Thyroid gland (tissue), 4 donors: ENCODE measurements at regions not wholly inside any gene's neighbourhood (a gene's known extent, or its start where the extent isn't known, plus 50 kb on each side); places are given as distances from the start of the nearest gene placed in this dataset.

ENCODE experiments used
- DNase-seq, 2 donors: peaks; one replicate each; pipeline ENCODE4 v3.0.0-alpha.2; 2019
- H3K27ac ChIP-seq, 3 donors: fragments of 200-600 bp; sonication (generic); 1 replicate in 2 of 3; 2 replicates in 1 of 3; pipeline ENCODE4 v1.5.1; 2016 to 2019; ENCODE audit warnings: mild to moderate bottlenecking in 1 of 3, moderate library complexity in 1 of 3
- H3K27me3 ChIP-seq: fragments of 200-600 bp; sonication (generic); one replicate; pipeline ENCODE4 v1.5.1; 2019
- H3K36me3 ChIP-seq, 2 donors: fragments of 200-600 bp; sonication (generic); one replicate each; pipeline ENCODE4 v1.5.1; 2016 to 2019
- H3K4me1 ChIP-seq, 2 donors: fragments of 200-600 bp; sonication (generic); one replicate each; pipeline ENCODE4 v1.5.1; 2017 to 2019
- H3K4me3 ChIP-seq, 3 donors: fragments of 200-600 bp; sonication (generic); replicated peaks in 1 of 3; 1 replicate in 2 of 3; 2 replicates in 1 of 3; pipeline ENCODE4 v1.5.1; 2016; ENCODE audit warnings: mild to moderate bottlenecking in 1 of 3
- H3K9me3 ChIP-seq: fragments of 200-600 bp; sonication (generic); one replicate; pipeline ENCODE4 v1.5.1; 2017
- CTCF ChIP-seq, 6 experiments: fragments of 200-600 bp in 3 of 6; fragments of 450-650 bp in 3 of 6; sonication (generic) in 3 of 6; IDR thresholded peaks; one replicate each; pipeline ENCODE4 v1.5.1; 2016 to 2019; ENCODE audit warnings: antibody characterized with exemption in 6 of 6, mild to moderate bottlenecking in 2 of 6, inconsistent platforms in 1 of 6, moderate library complexity in 1 of 6
- POLR2A ChIP-seq, 2 donors: fragments of 450-650 bp; IDR thresholded peaks; one replicate each; pipeline ENCODE4 v1.6.1; 2017; ENCODE audit warnings: antibody characterized with exemption in 2 of 2, mild to moderate bottlenecking in 2 of 2, moderate library complexity in 1 of 2
- WGBS, 2 donors: methylation state at CpG; one replicate each; pipeline ENCODE4 v1.1.5; 2017; 5-methylcytosine and 5-hydroxymethylcytosine counted together
- intact Hi-C: fragments of 100-400 bp; cut with DNase I; formaldehyde crosslinking; loops from one replicate; pipeline ENCODE4 v1.15.1; 2023

- intact Hi-C loops = no loop called here
- Histone ChIP-seq H3K4me1 (no peaks in the 10 kb centered on the region), H3K36me3 (no peaks in the 10 kb centered on the region), H3K9me3 (no peaks in the 10 kb centered on the region), H3K4me3 (no peak overlapping the region), H3K27ac (no peak overlapping the region), H3K27me3 (no peaks in the 10 kb centered on the region)
- TF ChIP-seq CTCF (IDR thresholded peaks at IDR 0.05) (no peak), POLR2A (IDR thresholded peaks at IDR 0.05) (no peak)
- WGBS, 2 donors = 54 to 59% methylated on average over 1 of the region's 1 CpG
- no peak for DNase-seq
These were observed 444.7 kb downstream of the ANXA1 start for GRCh38 chr9:73596321-73596720.

GRCh38 chr9:73597039-73597438, 445.4 kb downstream of the ANXA1 start:
- Histone ChIP-seq H3K27me3 (no peaks in the 10 kb centered on the region), H3K27ac (no peak overlapping the region), H3K4me1 (no peaks in the 10 kb centered on the region), H3K4me3 (no peak overlapping the region), H3K36me3 (no peaks in the 10 kb centered on the region), H3K9me3 (no peaks in the 10 kb centered on the region)
- no peak for DNase-seq
- TF ChIP-seq CTCF (IDR thresholded peaks at IDR 0.05) (no peak), POLR2A (IDR thresholded peaks at IDR 0.05) (no peak)
- WGBS, 2 donors = 81% methylated on average over 5 of the region's 5 CpGs
- intact Hi-C loops = no loop called here

GRCh38 chr9:73597771-73598170, 446.1 kb downstream of the ANXA1 start:
- Histone ChIP-seq H3K4me1 (no peaks in the 10 kb centered on the region), H3K36me3 (no peaks in the 10 kb centered on the region), H3K27ac (no peak overlapping the region), H3K27me3 (no peaks in the 10 kb centered on the region), H3K9me3 (no peaks in the 10 kb centered on the region), H3K4me3 (no peak overlapping the region)
- DNase-seq = no peak
- 77 to 80% methylated on average over 4 of the region's 4 CpGs for WGBS, 2 donors
- intact Hi-C loops = no loop called here
- TF ChIP-seq POLR2A (IDR thresholded peaks at IDR 0.05) (no peak), CTCF (IDR thresholded peaks at IDR 0.05) (no peak)

- H3K4me3 ChIP-seq = no peak overlapping the region
These were observed 457.7 kb downstream of the ANXA1 start for GRCh38 chr9:73609381-73609780.

GRCh38 chr9:73611032-73611431, 459.4 kb downstream of the ANXA1 start:
- intact Hi-C loops = no loop called here
- H3K4me1 ChIP-seq = no peaks in the 10 kb centered on the region
- DNase-seq = no peak
- 70 to 75% methylated on average over 2 of the region's 2 CpGs for WGBS, 2 donors
- no peaks in the 10 kb centered on the region for H3K27me3 ChIP-seq
- no peaks in the 10 kb centered on the region for H3K36me3 ChIP-seq
- no peaks in the 10 kb centered on the region for H3K9me3 ChIP-seq
- TF ChIP-seq CTCF (IDR thresholded peaks at IDR 0.05) (no peak), POLR2A (IDR thresholded peaks at IDR 0.05) (no peak)
- H3K27ac ChIP-seq = no peak overlapping the region
- no peak overlapping the region for H3K4me3 ChIP-seq

More at GRCh38 chr9:73609381-73609780, 457.7 kb downstream of the ANXA1 start:
- intact Hi-C loops = no loop called here
- H3K9me3 ChIP-seq = no peaks in the 10 kb centered on the region
- DNase-seq = no peak
- no peaks in the 10 kb centered on the region for H3K4me1 ChIP-seq
- WGBS, 2 donors = 54 to 69% methylated on average over 1 of the region's 1 CpG
- no peaks in the 10 kb centered on the region for H3K27me3 ChIP-seq
- H3K36me3 ChIP-seq = no peaks in the 10 kb centered on the region
- no peak for TF ChIP-seq POLR2A (IDR thresholded peaks at IDR 0.05)
- TF ChIP-seq CTCF (IDR thresholded peaks at IDR 0.05) = no peak
- H3K27ac ChIP-seq = no peak overlapping the region
